ENCODE measurements at regions not wholly inside any gene's neighbourhood (a gene's known extent, or its start where the extent isn't known, plus 50 kb on each side); places are given as distances from the start of the nearest gene placed in this dataset.
A peak's percentile ranks its signal among the peaks of the same experiment; 100 is the strongest.

DNA sequence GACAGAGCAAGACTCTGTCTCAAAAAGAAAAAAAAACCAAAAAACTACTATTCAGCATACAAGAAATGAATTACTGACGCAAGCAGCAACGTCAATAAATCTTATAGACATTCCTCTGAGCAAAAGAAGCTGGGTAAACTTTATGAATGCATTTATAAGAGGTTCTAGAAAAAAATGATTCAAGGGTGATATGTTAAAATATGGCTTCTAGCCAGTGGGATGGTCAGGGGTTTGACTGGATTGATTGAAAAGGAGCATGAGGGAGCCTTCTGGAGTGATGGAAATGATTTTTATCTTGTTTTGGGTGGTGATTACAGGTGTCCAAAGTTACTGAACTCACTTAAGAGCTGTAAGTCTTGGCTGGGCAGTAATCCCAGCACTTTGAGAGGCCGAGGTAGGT, 64.9 kb upstream of the SALL4 start:
- no peak for TF ChIP-seq CTCF (IDR thresholded peaks at IDR 0.05)
- no peak for DNase-seq (ENCODE audit: low spot score)
- Mint-ChIP-seq H3K36me3 (ENCODE audit: low read depth) (no peaks in the 10 kb centered on the region), H3K4me1 (ENCODE audit: low read depth) (peaks cover 17% of the 10 kb centered on the region), H3K9me3 (ENCODE audit: low read depth) (no peaks in the 10 kb centered on the region), H3K4me3 (ENCODE audit: unreplicated experiment) (no peak overlapping the region), H3K27me3 (ENCODE audit: low read depth) (no peaks in the 10 kb centered on the region), H3K27ac (ENCODE audit: unreplicated experiment) (no peak overlapping the region)

- no peaks in the 10 kb centered on the region for H3K9me3 Mint-ChIP-seq (ENCODE audit: low read depth)
Observed at GRCh38 chr20:51864967-51865366, 62.6 kb upstream of the SALL4 start.

DNA sequence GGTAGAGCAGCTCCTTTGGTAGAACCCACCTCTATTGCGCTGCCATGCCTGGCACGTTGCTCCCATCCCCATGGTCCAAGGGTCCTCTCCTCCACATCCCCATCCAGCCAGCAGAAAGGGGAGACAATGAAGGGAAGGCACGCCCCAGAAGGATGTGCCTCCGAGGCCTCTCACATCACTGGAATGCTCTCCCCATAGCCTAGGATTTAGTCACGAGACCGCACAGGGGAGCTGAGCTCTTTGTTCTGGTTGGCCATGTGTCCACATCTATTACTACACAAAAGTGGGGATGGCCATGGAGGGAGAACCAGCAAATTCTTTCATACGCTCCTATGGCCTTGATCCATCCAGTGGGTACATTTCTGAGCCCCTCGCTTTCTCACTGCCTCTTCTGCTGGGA, 60.5 kb upstream of the SALL4 start:
- no peaks in the 10 kb centered on the region for H3K27me3 Mint-ChIP-seq (ENCODE audit: low read depth)
- no peaks in the 10 kb centered on the region for H3K36me3 Mint-ChIP-seq (ENCODE audit: low read depth)
- no peaks in the 10 kb centered on the region for H3K9me3 Mint-ChIP-seq (ENCODE audit: low read depth)
- TF ChIP-seq CTCF (IDR thresholded peaks at IDR 0.05): no peak
- H3K4me1 Mint-ChIP-seq (ENCODE audit: low read depth): peaks cover 42% of the 10 kb centered on the region
- H3K4me3 Mint-ChIP-seq (ENCODE audit: unreplicated experiment): no peak overlapping the region
- peak overlapping the region; percentile 91 for H3K27ac Mint-ChIP-seq (ENCODE audit: unreplicated experiment)
- DNase-seq (ENCODE audit: low spot score): no peak

More at GRCh38 chr20:51864967-51865366, 62.6 kb upstream of the SALL4 start:
- Mint-ChIP-seq H3K36me3 (ENCODE audit: low read depth) (no peaks in the 10 kb centered on the region), H3K27ac (ENCODE audit: unreplicated experiment) (no peak overlapping the region), H3K27me3 (ENCODE audit: low read depth) (no peaks in the 10 kb centered on the region), H3K4me3 (ENCODE audit: unreplicated experiment) (no peak overlapping the region), H3K4me1 (ENCODE audit: low read depth) (peaks cover 37% of the 10 kb centered on the region)
- no peak for TF ChIP-seq CTCF (IDR thresholded peaks at IDR 0.05)
- DNase-seq (ENCODE audit: low spot score): no peak

DNA sequence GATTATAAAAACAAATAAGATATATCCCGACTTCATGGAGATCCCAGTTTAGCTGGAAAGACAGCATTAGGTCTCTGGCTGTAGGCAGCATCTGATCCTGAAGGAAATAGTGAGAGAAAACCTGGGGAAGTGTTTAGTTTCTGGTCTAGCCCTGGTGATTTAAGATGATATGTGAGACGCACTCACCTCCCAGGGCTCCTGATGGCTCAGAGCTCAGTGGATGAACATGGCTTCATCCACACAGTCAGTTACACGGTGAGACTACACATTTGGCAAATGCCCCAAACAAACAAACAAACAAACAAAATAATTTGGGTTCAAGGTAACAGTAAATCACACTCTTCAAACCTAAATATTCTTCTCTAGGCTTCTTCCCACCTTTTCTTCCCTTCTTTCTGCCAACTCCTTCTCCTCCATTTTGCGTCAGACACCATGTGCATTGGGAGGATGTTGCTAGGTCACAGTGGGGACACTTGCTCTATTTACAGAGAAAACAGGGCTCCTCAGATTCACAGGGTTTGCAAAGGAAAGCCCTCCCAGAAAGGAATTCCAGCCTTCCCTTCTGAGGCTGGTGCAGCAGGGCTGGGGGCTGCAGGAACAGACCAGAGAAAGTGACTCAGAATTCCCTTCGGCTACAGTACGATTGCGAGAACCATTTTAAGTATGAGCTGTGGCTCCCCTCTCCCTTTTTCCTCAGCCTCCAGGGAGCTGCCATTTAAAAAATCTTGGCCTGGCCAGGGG, 59.6 kb upstream of the SALL4 start:
- Mint-ChIP-seq H3K27ac (ENCODE audit: unreplicated experiment) (peak overlapping the region; percentile 91), H3K9me3 (ENCODE audit: low read depth) (no peaks in the 10 kb centered on the region), H3K27me3 (ENCODE audit: low read depth) (no peaks in the 10 kb centered on the region), H3K4me1 (ENCODE audit: low read depth) (peaks cover 42% of the 10 kb centered on the region), H3K36me3 (ENCODE audit: low read depth) (no peaks in the 10 kb centered on the region), H3K4me3 (ENCODE audit: unreplicated experiment) (peak overlapping the region; percentile 54)
- no peak for TF ChIP-seq CTCF (IDR thresholded peaks at IDR 0.05)
- DNase-seq (ENCODE audit: low spot score): no peak

- H3K4me1 Mint-ChIP-seq (ENCODE audit: low read depth): peaks cover 40% of the 10 kb centered on the region
- no peak for DNase-seq (ENCODE audit: low spot score)
- no peaks in the 10 kb centered on the region for H3K9me3 Mint-ChIP-seq (ENCODE audit: low read depth)
- H3K36me3 Mint-ChIP-seq (ENCODE audit: low read depth): no peaks in the 10 kb centered on the region
- no peak for TF ChIP-seq CTCF (IDR thresholded peaks at IDR 0.05)
- no peaks in the 10 kb centered on the region for H3K27me3 Mint-ChIP-seq (ENCODE audit: low read depth)
- peak overlapping the region; percentile 69 for H3K27ac Mint-ChIP-seq (ENCODE audit: unreplicated experiment)
- H3K4me3 Mint-ChIP-seq (ENCODE audit: unreplicated experiment): no peak overlapping the region
Observed at GRCh38 chr20:51860111-51860882, 58.0 kb upstream of the SALL4 start.

All from chondrocyte (in vitro differentiated cells).